ENCODE measurements at regions not wholly inside any gene's neighbourhood (a gene's known extent, or its start where the extent isn't known, plus 50 kb on each side); places are given as distances from the start of the nearest gene placed in this dataset.

GRCh38 chr15:38680775-38681174, 116.2 kb upstream of the RASGRP1 start:
- Histone ChIP-seq H3K4me3 (ENCODE audit: insufficient read depth, low read length) (no peak overlapping the region), H3K79me2 (ENCODE audit: insufficient read depth, low read length) (no peaks in the 10 kb centered on the region), H4K20me1 (ENCODE audit: insufficient read depth, low read length) (no peaks in the 10 kb centered on the region), H3K27me3 (ENCODE audit: insufficient read depth, low read length) (peaks cover 25% of the 10 kb centered on the region), H3K9me3 (ENCODE audit: low read depth, low read length) (no peaks in the 10 kb centered on the region), H3K27ac (ENCODE audit: low read depth, low read length) (no peak overlapping the region), H3K4me1 (ENCODE audit: insufficient read depth, low read length) (no peaks in the 10 kb centered on the region), H3K4me2 (ENCODE audit: insufficient read depth, low read length) (no peak overlapping the region), H3K36me3 (ENCODE audit: insufficient read depth, low read length) (no peaks in the 10 kb centered on the region), H2AFZ (ENCODE audit: low read length) (no peak overlapping the region)
- no peak for TF ChIP-seq CTCF (IDR thresholded peaks at IDR 0.05; ENCODE audit: extremely low read depth, low read depth, low read length)
- DNase-seq (ENCODE audit: insufficient read length, low spot score, missing footprints), result no peak

- Histone ChIP-seq H4K20me1 (ENCODE audit: insufficient read depth, low read length) (no peaks in the 10 kb centered on the region), H3K4me2 (ENCODE audit: insufficient read depth, low read length) (no peak overlapping the region)
- no peak for TF ChIP-seq CTCF (IDR thresholded peaks at IDR 0.05; ENCODE audit: extremely low read depth, low read depth, low read length)
Measured at GRCh38 chr15:38682363-38682762, 117.7 kb upstream of the RASGRP1 start.

GRCh38 chr15:38682861-38683260, 118.2 kb upstream of the RASGRP1 start:
- no peak for DNase-seq (ENCODE audit: insufficient read length, low spot score, missing footprints)
- H3K27me3 ChIP-seq (ENCODE audit: insufficient read depth, low read length), result peaks cover 14% of the 10 kb centered on the region
- H3K4me1 ChIP-seq (ENCODE audit: insufficient read depth, low read length), result no peaks in the 10 kb centered on the region
- no peak overlapping the region for H2AFZ ChIP-seq (ENCODE audit: low read length)
- no peak overlapping the region for H3K27ac ChIP-seq (ENCODE audit: low read depth, low read length)
- H3K4me2 ChIP-seq (ENCODE audit: insufficient read depth, low read length), result no peak overlapping the region
- no peaks in the 10 kb centered on the region for H3K79me2 ChIP-seq (ENCODE audit: insufficient read depth, low read length)
- H4K20me1 ChIP-seq (ENCODE audit: insufficient read depth, low read length), result no peaks in the 10 kb centered on the region
- no peaks in the 10 kb centered on the region for H3K36me3 ChIP-seq (ENCODE audit: insufficient read depth, low read length)
- no peaks in the 10 kb centered on the region for H3K9me3 ChIP-seq (ENCODE audit: low read depth, low read length)
- no peak overlapping the region for H3K4me3 ChIP-seq (ENCODE audit: insufficient read depth, low read length)
- no peak for TF ChIP-seq CTCF (IDR thresholded peaks at IDR 0.05; ENCODE audit: extremely low read depth, low read depth, low read length)

More at GRCh38 chr15:38682363-38682762, 117.7 kb upstream of the RASGRP1 start:
- Histone ChIP-seq H3K4me1 (ENCODE audit: insufficient read depth, low read length) (no peaks in the 10 kb centered on the region), H3K4me3 (ENCODE audit: insufficient read depth, low read length) (no peak overlapping the region), H3K9me3 (ENCODE audit: low read depth, low read length) (no peaks in the 10 kb centered on the region), H3K27me3 (ENCODE audit: insufficient read depth, low read length) (peaks cover 16% of the 10 kb centered on the region), H3K79me2 (ENCODE audit: insufficient read depth, low read length) (no peaks in the 10 kb centered on the region), H2AFZ (ENCODE audit: low read length) (no peak overlapping the region), H3K36me3 (ENCODE audit: insufficient read depth, low read length) (no peaks in the 10 kb centered on the region), H3K27ac (ENCODE audit: low read depth, low read length) (no peak overlapping the region)
- DNase-seq (ENCODE audit: insufficient read length, low spot score, missing footprints), result no peak

- TF ChIP-seq CTCF (IDR thresholded peaks at IDR 0.05; ENCODE audit: extremely low read depth, low read depth, low read length), result peak; percentile 83
Measured at GRCh38 chr15:38683382-38684242, 119.0 kb upstream of the RASGRP1 start.

More at GRCh38 chr15:38683382-38684242, 119.0 kb upstream of the RASGRP1 start:
- H4K20me1 ChIP-seq (ENCODE audit: insufficient read depth, low read length), result no peaks in the 10 kb centered on the region
- no peak overlapping the region for H2AFZ ChIP-seq (ENCODE audit: low read length)
- no peak overlapping the region for H3K4me2 ChIP-seq (ENCODE audit: insufficient read depth, low read length)
- no peak for DNase-seq (ENCODE audit: insufficient read length, low spot score, missing footprints)
- peaks cover 6% of the 10 kb centered on the region for H3K27me3 ChIP-seq (ENCODE audit: insufficient read depth, low read length)
- no peaks in the 10 kb centered on the region for H3K36me3 ChIP-seq (ENCODE audit: insufficient read depth, low read length)
- no peaks in the 10 kb centered on the region for H3K79me2 ChIP-seq (ENCODE audit: insufficient read depth, low read length)
- no peaks in the 10 kb centered on the region for H3K4me1 ChIP-seq (ENCODE audit: insufficient read depth, low read length)
- H3K27ac ChIP-seq (ENCODE audit: low read depth, low read length), result no peak overlapping the region
- no peak overlapping the region for H3K4me3 ChIP-seq (ENCODE audit: insufficient read depth, low read length)
- no peaks in the 10 kb centered on the region for H3K9me3 ChIP-seq (ENCODE audit: low read depth, low read length)

Data from osteoblast (primary cell).